Loucy (cell line): ENCODE measurements at regions not wholly inside any gene's neighbourhood (a gene's known extent, or its start where the extent isn't known, plus 50 kb on each side); places are given as distances from the start of the nearest gene placed in this dataset.

ENCODE experiments used
- H2AFZ ChIP-seq: fragments of 200-600 bp; sonication (generic); 2 replicates; pipeline ENCODE4 v1.6.0; 2016; ENCODE audit warnings: antibody characterized with exemption, mild to moderate bottlenecking, low read length, moderate library complexity
- H3F3A ChIP-seq: fragments of 200-600 bp; 2 replicates; pipeline ENCODE4 v1.6.0; 2016; ENCODE audit warnings: antibody characterized with exemption, low read depth, mild to moderate bottlenecking
- H3K27me3 ChIP-seq: fragments of 200-600 bp; sonication (generic); 2 replicates; pipeline ENCODE4 v1.6.1; 2014; ENCODE audit warnings: low read length, mild to moderate bottlenecking; ENCODE audit not compliant: insufficient read depth, poor library complexity, severe bottlenecking
- H3K36me3 ChIP-seq: fragments of 200-600 bp; sonication (generic); 2 replicates; pipeline ENCODE4 v1.6.1; 2016; ENCODE audit warnings: low read length; ENCODE audit not compliant: insufficient read depth
- H3K4me1 ChIP-seq: fragments of 200-600 bp; sonication (generic); 2 replicates; pipeline ENCODE4 v1.5.1; 2014; ENCODE audit warnings: low read length, mild to moderate bottlenecking; ENCODE audit not compliant: insufficient read depth, poor library complexity, severe bottlenecking
- H3K4me2 ChIP-seq: fragments of 200-600 bp; sonication (generic); 2 replicates; pipeline ENCODE4 v1.6.0; 2014; ENCODE audit warnings: antibody characterized with exemption, low read length, low read depth, mild to moderate bottlenecking; ENCODE audit not compliant: poor library complexity, severe bottlenecking
- H3K4me3 ChIP-seq: fragments of 200-600 bp; sonication (generic); 2 replicates; pipeline ENCODE4 v1.5.1; 2014; ENCODE audit warnings: low read length, mild to moderate bottlenecking, mixed read lengths; ENCODE audit not compliant: poor library complexity, severe bottlenecking
- H3K79me2 ChIP-seq: fragments of 200-600 bp; sonication (generic); 2 replicates; pipeline ENCODE4 v1.6.1; 2014; ENCODE audit warnings: low read length; ENCODE audit not compliant: insufficient read depth
- H3K9ac ChIP-seq: fragments of 200-600 bp; sonication (generic); 2 replicates; pipeline ENCODE4 v1.6.0; 2014; ENCODE audit warnings: mild to moderate bottlenecking, low read depth, low read length, moderate library complexity; ENCODE audit not compliant: poor library complexity, severe bottlenecking
- H3K9me2 ChIP-seq: fragments of 200-600 bp; sonication (generic); replicated peaks from 2 replicates; pipeline ENCODE4 v1.6.1; 2016; ENCODE audit warnings: low read depth, low read length, mixed read lengths
- H3K9me3 ChIP-seq: fragments of 200-600 bp; sonication (generic); 2 replicates; pipeline ENCODE4 v1.6.1; 2014; ENCODE audit warnings: mild to moderate bottlenecking, antibody characterized with exemption, low read length, low read depth; ENCODE audit not compliant: insufficient read depth
- H4K20me1 ChIP-seq: fragments of 200-600 bp; sonication (generic); 2 replicates; pipeline ENCODE4 v1.6.0; 2014; ENCODE audit warnings: antibody characterized with exemption, low read length, mild to moderate bottlenecking; ENCODE audit not compliant: insufficient read depth, poor library complexity, severe bottlenecking
- CTCF ChIP-seq: fragments of 200-600 bp; sonication (generic); conservative IDR thresholded peaks from 2 replicates; pipeline ENCODE4 v1.5.1; 2014; ENCODE audit warnings: mild to moderate bottlenecking, antibody characterized with exemption, low read length
- EZH2phosphoT487 ChIP-seq: fragments of 200-600 bp; IDR thresholded peaks from 2 replicates; pipeline ENCODE4 v1.6.1; 2018; ENCODE audit warnings: antibody characterized with exemption, mild to moderate bottlenecking, moderate library complexity, borderline replicate concordance

GRCh38 chr6:6402006-6402405, 81.5 kb upstream of the F13A1 start:
- H3K9ac ChIP-seq, result no peak overlapping the region
- no peaks in the 10 kb centered on the region for H4K20me1 ChIP-seq
- H3K4me2 ChIP-seq, result no peak overlapping the region
- no peaks in the 10 kb centered on the region for H3K9me2 ChIP-seq
- H3K9me3 ChIP-seq, result no peaks in the 10 kb centered on the region
- no peak for TF ChIP-seq CTCF
- TF ChIP-seq EZH2phosphoT487, result no peak
- H3K4me3 ChIP-seq, result no peak overlapping the region
- H3K36me3 ChIP-seq, result no peaks in the 10 kb centered on the region
- H3K79me2 ChIP-seq, result no peaks in the 10 kb centered on the region
- H3K27me3 ChIP-seq, result no peaks in the 10 kb centered on the region
- no peak overlapping the region for H2AFZ ChIP-seq
- H3F3A ChIP-seq, result peaks cover 5% of the 10 kb centered on the region; the same call in 1 of the 2 replicates
- peaks cover 42% of the 10 kb centered on the region for H3K4me1 ChIP-seq

GRCh38 chr6:6402591-6402990, 82.1 kb upstream of the F13A1 start:
- no peaks in the 10 kb centered on the region for H3K36me3 ChIP-seq
- H3K9me2 ChIP-seq, result no peaks in the 10 kb centered on the region
- H4K20me1 ChIP-seq, result no peaks in the 10 kb centered on the region
- no peaks in the 10 kb centered on the region for H3K27me3 ChIP-seq
- TF ChIP-seq CTCF (no peak), EZH2phosphoT487 (no peak)
- H3K4me3 ChIP-seq, result no peak overlapping the region
- H3K4me1 ChIP-seq, result peaks cover 46% of the 10 kb centered on the region
- no peaks in the 10 kb centered on the region for H3K9me3 ChIP-seq
- peaks cover 6% of the 10 kb centered on the region; the same call in 1 of the 2 replicates for H3F3A ChIP-seq
- H3K4me2 ChIP-seq, result peak overlapping the region; percentile 5
- H3K79me2 ChIP-seq, result no peaks in the 10 kb centered on the region
- H2AFZ ChIP-seq, result no peak overlapping the region
- no peak overlapping the region for H3K9ac ChIP-seq

DNA sequence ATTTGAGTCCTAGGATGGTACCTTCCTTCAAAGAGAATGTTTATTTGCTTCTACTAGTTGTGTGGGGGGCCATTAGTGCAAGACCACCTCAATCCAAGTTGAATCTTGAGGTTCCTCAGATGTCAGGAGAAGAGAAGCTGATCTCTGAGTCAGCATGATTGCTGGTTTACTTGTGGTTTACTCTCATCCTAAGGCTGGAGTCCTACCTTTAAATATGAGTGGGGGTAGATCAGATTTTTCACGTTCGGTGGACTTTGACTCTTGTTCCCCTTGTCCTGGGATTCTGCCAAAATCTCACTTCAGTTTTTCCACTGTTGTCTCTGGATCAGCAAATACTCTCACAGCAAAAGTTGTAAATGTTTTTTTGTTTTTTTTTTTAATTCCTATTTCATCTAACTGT, 84.6 kb upstream of the F13A1 start:
- no peak for TF ChIP-seq EZH2phosphoT487
- TF ChIP-seq CTCF, result no peak
- Histone ChIP-seq H3K4me2 (peak overlapping the region; percentile 16), H3K9me2 (no peaks in the 10 kb centered on the region)

More for the DNA sequence above, 84.6 kb upstream of the F13A1 start:
- H3K36me3 ChIP-seq, result no peaks in the 10 kb centered on the region
- peaks cover 69% of the 10 kb centered on the region for H3K4me1 ChIP-seq
- H4K20me1 ChIP-seq, result no peaks in the 10 kb centered on the region
- no peaks in the 10 kb centered on the region for H3K9me3 ChIP-seq
- H3K9ac ChIP-seq, result no peak overlapping the region
- H3F3A ChIP-seq, result peaks cover 12% of the 10 kb centered on the region; the same call in 1 of the 2 replicates
- no peaks in the 10 kb centered on the region for H3K79me2 ChIP-seq
- H3K4me3 ChIP-seq, result no peak overlapping the region
- no peak overlapping the region for H2AFZ ChIP-seq
- H3K27me3 ChIP-seq, result no peaks in the 10 kb centered on the region
